ENCODE measurements at regions not wholly inside any gene's neighbourhood (a gene's known extent, or its start where the extent isn't known, plus 50 kb on each side); places are given as distances from the start of the nearest gene placed in this dataset.

- TF ChIP-seq PRDM15 (CRISPR knock-in tag; IDR thresholded peaks at IDR 0.05) (no peak), KDM1A (IDR thresholded peaks at IDR 0.05; ENCODE audit: borderline replicate concordance) (no peak), ZBED1 (IDR thresholded peaks at IDR 0.05; ENCODE audit: borderline replicate concordance) (no peak), HDAC2 (IDR thresholded peaks at IDR 0.05) (no peak), GATAD2B (conservative IDR thresholded peaks at IDR 0.05; ENCODE audit: low read depth) (peak; percentile 85), PKNOX1 (IDR thresholded peaks at IDR 0.05) (0 out of 2 replicates have a peak, but pooled peaks have one; percentile 21), CREB1 (IDR thresholded peaks at IDR 0.05; ENCODE audit: low read depth) (no peak), POU2F2 (IDR thresholded peaks at IDR 0.05; ENCODE audit: borderline replicate concordance, low read depth, low read length) (peak; percentile 56; the same call in 1 of the 3 replicates), BCLAF1 (IDR thresholded peaks at IDR 0.05) (no peak), BMI1 (IDR thresholded peaks at IDR 0.05; ENCODE audit: borderline replicate concordance) (peak; percentile 87), HSF1 (IDR thresholded peaks at IDR 0.05; ENCODE audit: low read depth, low read length) (no peak), CREM (IDR thresholded peaks at IDR 0.05; ENCODE audit: low read depth) (peak; percentile 47; the same call in 1 of the 2 replicates), MXI1 (IDR thresholded peaks at IDR 0.05; ENCODE audit: low read depth, low read length) (peak; percentile 66; the same call in 1 of the 2 replicates), FOXM1 (IDR thresholded peaks at IDR 0.05; ENCODE audit: low read depth, low read length) (peak; percentile 75), GABPA (IDR thresholded peaks at IDR 0.05; ENCODE audit: low read depth) (no peak), SMAD1 (IDR thresholded peaks at IDR 0.05; ENCODE audit: low read depth, partially characterized antibody) (peak; percentile 72), REST (IDR thresholded peaks at IDR 0.05; ENCODE audit: low read depth, low read length) (no peak), MEF2A (IDR thresholded peaks at IDR 0.05; ENCODE audit: insufficient read depth, low read depth, low read length) (0 out of 2 replicates have a peak, but pooled peaks have one; percentile 36), HDGF (IDR thresholded peaks at IDR 0.05) (no peak)
Observed at GRCh38 chr1:58104960-58105359, 441.6 kb downstream of the OMA1 start (continued).

All from GM12878 (cell line).